ENCODE measurements at regions not wholly inside any gene's neighbourhood (a gene's known extent, or its start where the extent isn't known, plus 50 kb on each side); places are given as distances from the start of the nearest gene placed in this dataset.

DNA sequence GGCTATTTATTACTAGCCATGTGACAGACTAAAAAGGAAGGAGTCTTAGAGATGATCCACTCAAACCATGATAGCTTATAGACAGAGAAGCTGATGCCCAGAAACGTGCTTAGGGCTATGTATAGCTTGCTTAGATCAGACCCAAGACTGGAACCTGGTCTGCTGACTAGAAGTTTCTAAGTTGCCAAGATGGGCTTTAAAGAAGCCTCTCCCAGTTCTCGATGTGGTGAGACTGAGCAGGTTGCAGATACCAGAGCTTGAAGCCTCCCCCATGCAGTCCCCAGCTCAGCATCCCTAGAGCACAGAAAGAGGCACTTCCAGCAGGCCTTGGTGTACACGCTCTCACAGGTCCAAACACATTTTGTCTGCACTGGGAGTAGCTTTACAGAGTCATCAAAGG, 51.1 kb upstream of the ATP10B start:
- intact Hi-C loops (cut with micrococcal nuclease) = no loop called here
